ENCODE measurements at regions not wholly inside any gene's neighbourhood (a gene's known extent, or its start where the extent isn't known, plus 50 kb on each side); places are given as distances from the start of the nearest gene placed in this dataset.
A peak's percentile ranks its signal among the peaks of the same experiment; 100 is the strongest.

DNA sequence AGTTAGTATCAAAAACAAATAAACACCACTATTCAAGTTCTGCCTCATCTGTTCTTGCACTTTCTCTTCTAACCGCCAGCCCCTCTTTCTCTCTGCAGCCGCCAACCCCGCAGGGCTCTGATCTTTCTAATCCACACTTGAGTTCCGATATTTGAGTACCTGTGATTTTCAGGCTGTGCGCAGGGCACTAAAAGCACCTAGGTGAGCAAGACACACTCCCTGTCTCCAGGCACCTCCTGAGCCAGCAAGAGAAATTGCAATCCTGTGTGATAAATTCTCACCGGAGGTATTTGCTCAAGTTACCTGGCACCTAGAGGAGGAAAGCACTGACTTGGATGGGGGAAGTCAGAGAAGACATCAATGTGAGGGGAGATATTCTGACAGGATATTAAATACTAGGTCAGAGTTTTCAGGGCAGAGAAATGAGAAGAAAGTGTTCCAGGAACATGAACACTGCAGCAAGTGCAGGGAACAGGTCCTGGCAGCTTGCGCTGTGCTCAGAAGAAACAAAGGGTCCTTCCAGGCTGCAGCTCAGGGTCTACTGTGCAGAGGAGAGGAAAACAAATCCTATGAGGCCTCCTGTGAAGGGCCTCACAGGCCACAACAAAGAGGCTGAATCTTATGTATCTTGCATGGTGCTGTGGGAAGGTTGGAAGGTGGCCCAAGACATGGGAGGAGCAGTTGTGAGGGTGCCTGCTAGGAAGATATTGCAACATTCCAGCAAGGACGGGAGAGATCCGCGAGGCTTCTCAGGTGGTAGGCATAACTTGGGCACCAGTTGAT, 568.7 kb upstream of the MGMT start:
- TF ChIP-seq, protein P1, sequence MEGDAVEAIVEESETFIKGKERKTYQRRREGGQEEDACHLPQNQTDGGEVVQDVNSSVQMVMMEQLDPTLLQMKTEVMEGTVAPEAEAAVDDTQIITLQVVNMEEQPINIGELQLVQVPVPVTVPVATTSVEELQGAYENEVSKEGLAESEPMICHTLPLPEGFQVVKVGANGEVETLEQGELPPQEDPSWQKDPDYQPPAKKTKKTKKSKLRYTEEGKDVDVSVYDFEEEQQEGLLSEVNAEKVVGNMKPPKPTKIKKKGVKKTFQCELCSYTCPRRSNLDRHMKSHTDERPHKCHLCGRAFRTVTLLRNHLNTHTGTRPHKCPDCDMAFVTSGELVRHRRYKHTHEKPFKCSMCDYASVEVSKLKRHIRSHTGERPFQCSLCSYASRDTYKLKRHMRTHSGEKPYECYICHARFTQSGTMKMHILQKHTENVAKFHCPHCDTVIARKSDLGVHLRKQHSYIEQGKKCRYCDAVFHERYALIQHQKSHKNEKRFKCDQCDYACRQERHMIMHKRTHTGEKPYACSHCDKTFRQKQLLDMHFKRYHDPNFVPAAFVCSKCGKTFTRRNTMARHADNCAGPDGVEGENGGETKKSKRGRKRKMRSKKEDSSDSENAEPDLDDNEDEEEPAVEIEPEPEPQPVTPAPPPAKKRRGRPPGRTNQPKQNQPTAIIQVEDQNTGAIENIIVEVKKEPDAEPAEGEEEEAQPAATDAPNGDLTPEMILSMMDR (IDR thresholded peaks at IDR 0.05), result no peak
- TF ChIP-seq POLR2AphosphoS5 (IDR thresholded peaks at IDR 0.05; ENCODE audit: insufficient read depth in 1 of 2, low read depth in 1 of 2) (no peak), POLR2A (IDR thresholded peaks at IDR 0.05) (no peak)
- Histone ChIP-seq H3K4me1 (no peaks in the 10 kb centered on the region), H3K9me3 (no peaks in the 10 kb centered on the region), H3K4me3 (no peak overlapping the region), H3K36me3 (no peaks in the 10 kb centered on the region), H3K27ac (no peak overlapping the region), H3K27me3 (no peaks in the 10 kb centered on the region)
- peak in 1 of 2 donors; percentile 81 for DNase-seq (ENCODE audit: extremely low spot score in 2 of 2)
- intact Hi-C loops (cut with DNase I), result no loop called here

DNA sequence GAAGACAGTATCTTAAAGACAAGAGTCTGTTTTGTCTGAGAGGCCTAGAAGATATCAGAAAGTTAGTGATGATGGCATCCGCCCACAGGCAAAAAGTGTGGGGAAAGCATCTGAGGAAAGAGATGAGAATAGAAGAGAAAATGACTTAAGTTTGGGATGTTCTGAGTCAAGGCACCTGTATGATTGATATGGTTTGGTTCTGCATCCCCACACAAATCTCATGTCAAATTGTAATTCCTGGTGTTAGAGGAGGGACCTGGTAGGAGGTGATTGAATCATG, 568.2 kb upstream of the MGMT start:
- Histone ChIP-seq H3K27ac (no peak overlapping the region), H3K9me3 (no peaks in the 10 kb centered on the region), H3K27me3 (no peaks in the 10 kb centered on the region), H3K36me3 (no peaks in the 10 kb centered on the region), H3K4me1 (no peaks in the 10 kb centered on the region), H3K4me3 (no peak overlapping the region)
- intact Hi-C loops (cut with DNase I), result no loop called here
- no peak for DNase-seq (ENCODE audit: extremely low spot score in 2 of 2)
- TF ChIP-seq POLR2AphosphoS5 (IDR thresholded peaks at IDR 0.05; ENCODE audit: insufficient read depth in 1 of 2, low read depth in 1 of 2), result no peak
- TF ChIP-seq, protein P1 (IDR thresholded peaks at IDR 0.05), result no peak
- TF ChIP-seq POLR2A (IDR thresholded peaks at IDR 0.05), result no peak

DNA sequence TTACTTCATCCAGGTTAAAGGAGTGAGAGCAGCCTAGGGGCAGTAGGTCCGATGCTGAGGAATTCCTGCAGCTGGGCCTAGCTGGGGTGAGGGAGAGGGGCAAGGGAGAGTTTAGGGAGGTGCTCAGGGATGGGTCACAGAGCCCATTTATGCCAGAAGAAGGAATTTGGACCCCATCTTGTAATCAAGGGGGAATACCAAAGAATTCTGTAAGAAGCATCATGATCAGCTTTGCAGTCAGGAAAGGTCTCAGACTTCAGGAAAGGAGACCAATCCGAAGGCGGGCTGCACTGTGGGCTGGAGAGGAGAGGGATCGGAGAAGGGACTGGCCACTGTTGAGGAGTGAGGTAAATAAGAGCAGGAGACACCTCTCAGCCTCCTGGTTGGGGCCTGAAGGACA, 566.6 kb upstream of the MGMT start:
- H3K4me1 ChIP-seq, result no peaks in the 10 kb centered on the region
- no peaks in the 10 kb centered on the region for H3K27me3 ChIP-seq
- H3K4me3 ChIP-seq, result no peak overlapping the region
- no peaks in the 10 kb centered on the region for H3K36me3 ChIP-seq
- no peaks in the 10 kb centered on the region for H3K9me3 ChIP-seq
- DNase-seq (ENCODE audit: extremely low spot score in 2 of 2), result no peak
- intact Hi-C loops (cut with DNase I), result no loop called here
- TF ChIP-seq POLR2AphosphoS5 (IDR thresholded peaks at IDR 0.05; ENCODE audit: insufficient read depth in 1 of 2, low read depth in 1 of 2) (no peak), POLR2A (IDR thresholded peaks at IDR 0.05) (no peak)
- TF ChIP-seq, protein P1 (IDR thresholded peaks at IDR 0.05), result no peak
- no peak overlapping the region for H3K27ac ChIP-seq

DNA sequence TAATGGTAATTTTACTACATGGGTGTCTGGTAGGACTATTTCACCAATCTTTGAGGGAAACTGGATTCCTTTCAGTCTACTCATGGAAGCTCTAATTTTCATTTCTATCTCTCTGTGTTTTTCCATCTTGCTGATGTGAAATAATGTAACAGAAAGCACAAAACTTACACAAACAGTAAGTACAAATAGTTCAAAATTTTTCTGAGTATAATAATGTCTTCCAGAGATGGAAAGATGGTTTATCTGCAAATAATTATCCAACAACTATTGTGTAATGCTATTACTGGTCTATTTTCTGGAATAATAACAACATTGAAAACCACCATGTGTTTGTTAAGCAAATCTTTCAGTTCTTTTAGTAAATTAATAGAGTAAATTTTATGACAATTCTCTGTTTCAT, 565.8 kb upstream of the MGMT start:
- intact Hi-C loops (cut with DNase I), result no loop called here
- Histone ChIP-seq H3K4me1 (no peaks in the 10 kb centered on the region), H3K27me3 (no peaks in the 10 kb centered on the region), H3K36me3 (no peaks in the 10 kb centered on the region), H3K9me3 (no peaks in the 10 kb centered on the region), H3K4me3 (no peak overlapping the region), H3K27ac (no peak overlapping the region)
- TF ChIP-seq POLR2A (IDR thresholded peaks at IDR 0.05) (no peak), POLR2AphosphoS5 (IDR thresholded peaks at IDR 0.05; ENCODE audit: insufficient read depth in 1 of 2, low read depth in 1 of 2) (no peak)
- TF ChIP-seq, protein P1 (IDR thresholded peaks at IDR 0.05), result no peak
- DNase-seq (ENCODE audit: extremely low spot score in 2 of 2), result no peak

DNA sequence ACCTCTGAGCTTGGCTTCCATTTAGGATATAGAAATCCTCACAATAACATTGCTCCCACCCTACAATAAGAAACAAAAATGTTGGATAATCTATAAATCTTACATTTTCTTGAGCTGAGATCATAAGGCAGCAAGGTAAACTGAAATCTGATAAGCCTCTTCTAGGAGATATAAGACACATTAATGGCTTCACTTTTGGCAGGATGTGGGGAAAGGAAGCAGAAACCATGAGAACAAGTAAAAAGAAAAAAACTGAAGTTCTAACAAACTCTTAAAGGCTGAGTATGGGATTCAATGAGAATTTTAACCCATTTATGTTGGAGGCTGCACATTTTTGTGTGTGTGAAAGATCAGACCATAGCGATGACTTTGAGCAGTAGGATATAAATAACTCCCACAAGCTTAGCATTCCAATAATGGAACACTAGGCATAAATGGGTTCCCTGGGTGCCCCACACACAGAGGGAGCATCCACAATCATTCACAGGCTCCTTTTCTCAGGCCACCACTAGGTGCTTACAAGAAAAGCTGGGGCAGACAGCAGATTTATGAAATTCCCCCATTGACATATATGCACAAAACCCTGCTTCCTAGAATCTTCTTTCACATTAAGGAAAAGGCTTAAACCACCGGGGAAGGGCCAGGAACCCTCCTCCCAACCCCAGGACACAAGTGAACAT, 564.9 kb upstream of the MGMT start:
- TF ChIP-seq POLR2A (IDR thresholded peaks at IDR 0.05), result no peak
- no peak for TF ChIP-seq POLR2AphosphoS5 (IDR thresholded peaks at IDR 0.05; ENCODE audit: insufficient read depth in 1 of 2, low read depth in 1 of 2)
- TF ChIP-seq, protein P1 (IDR thresholded peaks at IDR 0.05), result no peak
- DNase-seq (ENCODE audit: extremely low spot score in 2 of 2), result peak in 1 of 2 donors; percentile 72

More for the DNA sequence above, 564.9 kb upstream of the MGMT start:
- no peak overlapping the region for H3K27ac ChIP-seq
- no peaks in the 10 kb centered on the region for H3K9me3 ChIP-seq
- no peaks in the 10 kb centered on the region for H3K36me3 ChIP-seq
- no peaks in the 10 kb centered on the region for H3K4me1 ChIP-seq
- H3K27me3 ChIP-seq, result no peaks in the 10 kb centered on the region
- no peak overlapping the region for H3K4me3 ChIP-seq
- intact Hi-C loops (cut with DNase I), result no loop called here
